ENCODE measurements at regions not wholly inside any gene's neighbourhood (a gene's known extent, or its start where the extent isn't known, plus 50 kb on each side); places are given as distances from the start of the nearest gene placed in this dataset.

- Mint-ChIP-seq H3K4me1 (ENCODE audit: low read depth) (no peaks in the 10 kb centered on the region), H3K27me3 (no peaks in the 10 kb centered on the region), H3K36me3 (ENCODE audit: insufficient read depth) (no peaks in the 10 kb centered on the region), H3K27ac (no peak overlapping the region), H3K9me3 (ENCODE audit: low read depth) (peaks cover 3% of the 10 kb centered on the region), H3K4me3 (ENCODE audit: low read depth) (no peak overlapping the region)
- no peak for DNase-seq (ENCODE audit: low spot score, unreplicated experiment)
- no peak for TF ChIP-seq CTCF (IDR thresholded peaks at IDR 0.05; ENCODE audit: unreplicated experiment)
Measured at GRCh38 chr12:71283883-71284282, 126.1 kb upstream of the TSPAN8 start.

GRCh38 chr12:71282925-71283324 is 125.1 kb upstream of the TSPAN8 start:
- Mint-ChIP-seq H3K36me3 (ENCODE audit: insufficient read depth) (no peaks in the 10 kb centered on the region), H3K27ac (no peak overlapping the region), H3K9me3 (ENCODE audit: low read depth) (peaks cover 3% of the 10 kb centered on the region), H3K27me3 (no peaks in the 10 kb centered on the region), H3K4me1 (ENCODE audit: low read depth) (no peaks in the 10 kb centered on the region), H3K4me3 (ENCODE audit: low read depth) (no peak overlapping the region)
- no peak for TF ChIP-seq CTCF (IDR thresholded peaks at IDR 0.05; ENCODE audit: unreplicated experiment)
- DNase-seq (ENCODE audit: low spot score, unreplicated experiment), result no peak

GRCh38 chr12:71282020-71282419 is 124.2 kb upstream of the TSPAN8 start:
- no peak for TF ChIP-seq CTCF (IDR thresholded peaks at IDR 0.05; ENCODE audit: unreplicated experiment)
- H3K27me3 Mint-ChIP-seq, result no peaks in the 10 kb centered on the region
- no peaks in the 10 kb centered on the region for H3K36me3 Mint-ChIP-seq (ENCODE audit: insufficient read depth)
- no peak overlapping the region for H3K4me3 Mint-ChIP-seq (ENCODE audit: low read depth)
- peaks cover 3% of the 10 kb centered on the region for H3K9me3 Mint-ChIP-seq (ENCODE audit: low read depth)
- H3K4me1 Mint-ChIP-seq (ENCODE audit: low read depth), result no peaks in the 10 kb centered on the region
- H3K27ac Mint-ChIP-seq, result no peak overlapping the region
- DNase-seq (ENCODE audit: low spot score, unreplicated experiment), result no peak

GRCh38 chr12:71281425-71281824 is 123.6 kb upstream of the TSPAN8 start:
- Mint-ChIP-seq H3K4me3 (ENCODE audit: low read depth) (no peak overlapping the region), H3K27me3 (no peaks in the 10 kb centered on the region), H3K4me1 (ENCODE audit: low read depth) (no peaks in the 10 kb centered on the region), H3K36me3 (ENCODE audit: insufficient read depth) (no peaks in the 10 kb centered on the region), H3K27ac (no peak overlapping the region), H3K9me3 (ENCODE audit: low read depth) (peaks cover 3% of the 10 kb centered on the region)
- TF ChIP-seq CTCF (IDR thresholded peaks at IDR 0.05; ENCODE audit: unreplicated experiment), result no peak
- DNase-seq (ENCODE audit: low spot score, unreplicated experiment), result no peak

- Mint-ChIP-seq H3K4me3 (ENCODE audit: low read depth) (no peak overlapping the region), H3K9me3 (ENCODE audit: low read depth) (peaks cover 4% of the 10 kb centered on the region), H3K27ac (no peak overlapping the region), H3K36me3 (ENCODE audit: insufficient read depth) (no peaks in the 10 kb centered on the region), H3K27me3 (no peaks in the 10 kb centered on the region), H3K4me1 (ENCODE audit: low read depth) (peaks cover 1% of the 10 kb centered on the region)
- TF ChIP-seq CTCF (IDR thresholded peaks at IDR 0.05; ENCODE audit: unreplicated experiment), result no peak
- DNase-seq (ENCODE audit: low spot score, unreplicated experiment), result no peak
Measured at GRCh38 chr12:71277866-71278265, 120.1 kb upstream of the TSPAN8 start.

All from progenitor cell of endocrine pancreas (in vitro differentiated cells).